CD14-positive monocyte (primary cell): ENCODE measurements at regions not wholly inside any gene's neighbourhood (a gene's known extent, or its start where the extent isn't known, plus 50 kb on each side); places are given as distances from the start of the nearest gene placed in this dataset.

Experiments
- DNase-seq, 3 donors: peaks; one replicate each; pipeline ENCODE4 v3.0.0-alpha.2; 2011 to 2022
- H2AFZ ChIP-seq: 2 replicates; pipeline ENCODE4 v1.6.0; 2012; ENCODE audit warnings: mild to moderate bottlenecking, low read depth, low read length, inconsistent platforms; ENCODE audit not compliant: insufficient read depth, poor library complexity, severe bottlenecking
- H3K27ac ChIP-seq, 2 donors: 1 replicate in 1 of 2; 2 replicates in 1 of 2; pipeline ENCODE4 v1.5.1; 2012 to 2013; ENCODE audit warnings: low read length in 2 of 2, control low read depth in 1 of 2, inconsistent platforms in 1 of 2, low read depth in 1 of 2, mild to moderate bottlenecking in 1 of 2
- H3K27me3 ChIP-seq, 2 donors: one replicate each; pipeline versions ENCODE4 v1.6.0 to v1.6.1; 2011 to 2013; ENCODE audit warnings: low read length in 2 of 2; ENCODE audit not compliant: control insufficient read depth in 2 of 2, insufficient read depth in 2 of 2
- H3K36me3 ChIP-seq, 2 donors: replicated peaks in 1 of 2; 1 replicate in 1 of 2; 2 replicates in 1 of 2; pipeline versions ENCODE4 v1.5.1 to v1.6.1; 2012 to 2013; ENCODE audit warnings: low read length in 2 of 2, control low read depth in 1 of 2, inconsistent platforms in 1 of 2, mild to moderate bottlenecking in 1 of 2; ENCODE audit not compliant: insufficient read depth in 2 of 2, control insufficient read depth in 1 of 2
- H3K4me1 ChIP-seq, 2 donors: 1 replicate in 1 of 2; 2 replicates in 1 of 2; pipeline versions ENCODE4 v1.5.1 to v1.6.1; 2012 to 2013; ENCODE audit warnings: low read length in 2 of 2, control low read depth in 1 of 2, inconsistent platforms in 1 of 2, mild to moderate bottlenecking in 1 of 2, moderate library complexity in 1 of 2; ENCODE audit not compliant: insufficient read depth in 2 of 2, control insufficient read depth in 1 of 2
- H3K4me2 ChIP-seq: replicated peaks from 2 replicates; pipeline ENCODE3; 2012; ENCODE audit warnings: low read length, moderate library complexity, mild to moderate bottlenecking; ENCODE audit not compliant: poor library complexity, severe bottlenecking; ENCODE audit errors: extremely low read depth
- H3K4me3 ChIP-seq, 3 experiments: fragments of 200-600 bp in 1 of 3; sonication (generic) in 1 of 3; replicated peaks in 1 of 3; 1 replicate in 2 of 3; 2 replicates in 1 of 3; pipeline ENCODE4 v1.5.1; 2011 to 2013; ENCODE audit warnings: low read length in 3 of 3, mild to moderate bottlenecking in 3 of 3, control low read depth in 2 of 3, low read depth in 2 of 3, inconsistent platforms in 1 of 3, moderate library complexity in 1 of 3
- H3K79me2 ChIP-seq: 2 replicates; pipeline ENCODE4 v1.6.0; 2012; ENCODE audit warnings: mild to moderate bottlenecking, control low read depth, inconsistent platforms, low read length, moderate library complexity; ENCODE audit not compliant: insufficient read depth
- H3K9ac ChIP-seq: 2 replicates; pipeline ENCODE4 v1.6.0; 2017; ENCODE audit warnings: low read length, mild to moderate bottlenecking; ENCODE audit not compliant: insufficient read depth, poor library complexity, severe bottlenecking
- H3K9me3 ChIP-seq, 2 donors: replicated peaks in 1 of 2; 1 replicate in 1 of 2; 2 replicates in 1 of 2; pipeline versions ENCODE4 v1.5.1 to v1.6.1; 2012 to 2013; ENCODE audit warnings: low read length in 2 of 2, control low read depth in 1 of 2; ENCODE audit not compliant: control insufficient read depth in 1 of 2, insufficient read depth in 1 of 2
- H4K20me1 ChIP-seq: 2 replicates; pipeline ENCODE4 v1.6.0; 2012; ENCODE audit warnings: mild to moderate bottlenecking, low read length, control low read depth, moderate library complexity; ENCODE audit not compliant: insufficient read depth
- H3K27ac Mint-ChIP-seq, 7 donors: one replicate each; pipeline ENCODE4 v1.8.0; 2020; ENCODE audit warnings: mild to moderate bottlenecking in 7 of 7, mixed read lengths in 7 of 7, moderate library complexity in 6 of 7, inconsistent platforms in 2 of 7
- H3K27me3 Mint-ChIP-seq, 3 donors: one replicate each; pipeline ENCODE4 v1.8.0; 2021 to 2022; ENCODE audit warnings: low read depth in 3 of 3, mild to moderate bottlenecking in 3 of 3, mixed read lengths in 3 of 3, moderate library complexity in 3 of 3, inconsistent platforms in 1 of 3
- H3K36me3 Mint-ChIP-seq, 2 donors: one replicate each; pipeline ENCODE4 v1.8.0; 2020; ENCODE audit warnings: mixed read lengths in 2 of 2, inconsistent platforms in 1 of 2, mild to moderate bottlenecking in 1 of 2
- H3K4me1 Mint-ChIP-seq: one replicate; pipeline ENCODE4 v1.8.0; 2020; ENCODE audit warnings: mild to moderate bottlenecking, mixed read lengths
- H3K4me3 Mint-ChIP-seq, 2 donors: one replicate each; pipeline ENCODE4 v1.8.0; 2020; ENCODE audit warnings: mild to moderate bottlenecking in 2 of 2, mixed read lengths in 2 of 2, moderate library complexity in 1 of 2
- H3K9me3 Mint-ChIP-seq, 7 donors: one replicate each; pipeline ENCODE4 v1.8.0; 2020 to 2022; ENCODE audit warnings: mixed read lengths in 7 of 7, mild to moderate bottlenecking in 6 of 7, moderate library complexity in 6 of 7, inconsistent platforms in 2 of 7
- CTCF ChIP-seq: fragments of 200-600 bp; IDR thresholded peaks from one replicate; pipeline ENCODE4 v1.8.0; 2022; ENCODE audit warnings: antibody characterized with exemption, mild to moderate bottlenecking
- WGBS: methylation state at CpG from one replicate; pipeline ENCODE4 v1.1.5; 2013; ENCODE audit warnings: missing lambda C conversion rate; ENCODE audit not compliant: insufficient coverage; 5-methylcytosine and 5-hydroxymethylcytosine counted together
- intact Hi-C, 2 donors: fragments of 100-400 bp; cut with micrococcal nuclease; formaldehyde crosslinking; loops; one replicate each; pipeline versions ENCODE4 v1.15.0 to v1.15.1; 2023

- Histone ChIP-seq H3K4me2 (no peak overlapping the region), H3K4me1 (no peaks in the 10 kb centered on the region), H3K4me3 (no peak overlapping the region), H3K9ac (no peak overlapping the region), H3K36me3 (no peaks in the 10 kb centered on the region), H4K20me1 (no peaks in the 10 kb centered on the region), H3K27me3 (no peaks in the 10 kb centered on the region), H3K9me3 (no peaks in the 10 kb centered on the region), H2AFZ (no peak overlapping the region), H3K79me2 (no peaks in the 10 kb centered on the region), H3K27ac (no peak overlapping the region)
- Mint-ChIP-seq H3K27me3 (peaks cover 0 to 3% (median 2%) of the 10 kb centered on the region in 3 donors), H3K4me1 (no peaks in the 10 kb centered on the region), H3K36me3 (no peaks in the 10 kb centered on the region), H3K9me3 (peaks cover 0 to 2% (median 0%) of the 10 kb centered on the region in 7 donors), H3K27ac (no peak overlapping the region), H3K4me3 (no peak overlapping the region)
- no peak for TF ChIP-seq CTCF
- intact Hi-C loops, result no loop called here
- no CpG with 5 or more reads among the region's 1 CpG for WGBS
- no peak for DNase-seq
Measured at GRCh38 chr7:115269486-115269885, 347.6 kb downstream of the MDFIC start.

- TF ChIP-seq CTCF, result no peak
- H3K36me3 ChIP-seq, result no peaks in the 10 kb centered on the region
Measured at GRCh38 chr7:115267503-115267902, 345.6 kb downstream of the MDFIC start.

More at GRCh38 chr7:115267503-115267902, 345.6 kb downstream of the MDFIC start:
- H3K9ac ChIP-seq, result no peak overlapping the region
- Mint-ChIP-seq H3K27me3 (peaks cover 0 to 3% (median 0%) of the 10 kb centered on the region in 3 donors), H3K27ac (no peak overlapping the region), H3K4me3 (no peak overlapping the region), H3K4me1 (no peaks in the 10 kb centered on the region), H3K9me3 (peaks cover 0 to 2% (median 0%) of the 10 kb centered on the region in 7 donors), H3K36me3 (no peaks in the 10 kb centered on the region)
- H4K20me1 ChIP-seq, result no peaks in the 10 kb centered on the region
- no peak for DNase-seq
- H3K4me3 ChIP-seq, result no peak overlapping the region
- intact Hi-C loops, result no loop called here
- no peak overlapping the region for H3K27ac ChIP-seq
- no peak overlapping the region for H2AFZ ChIP-seq
- no peaks in the 10 kb centered on the region for H3K4me1 ChIP-seq
- H3K79me2 ChIP-seq, result no peaks in the 10 kb centered on the region
- no peaks in the 10 kb centered on the region for H3K27me3 ChIP-seq
- no peak overlapping the region for H3K4me2 ChIP-seq
- no peaks in the 10 kb centered on the region for H3K9me3 ChIP-seq
